CD14-positive monocyte (primary cell): ENCODE measurements at regions not wholly inside any gene's neighbourhood (a gene's known extent, or its start where the extent isn't known, plus 50 kb on each side); places are given as distances from the start of the nearest gene placed in this dataset.

Experiments used
- DNase-seq, 3 donors: peaks; one replicate each; pipeline ENCODE4 v3.0.0-alpha.2; 2011 to 2022
- H2AFZ ChIP-seq: 2 replicates; pipeline ENCODE4 v1.6.0; 2012; ENCODE audit warnings: mild to moderate bottlenecking, low read depth, low read length, inconsistent platforms; ENCODE audit not compliant: insufficient read depth, poor library complexity, severe bottlenecking
- H3K27ac ChIP-seq, 2 donors: 1 replicate in 1 of 2; 2 replicates in 1 of 2; pipeline ENCODE4 v1.5.1; 2012 to 2013; ENCODE audit warnings: low read length in 2 of 2, control low read depth in 1 of 2, inconsistent platforms in 1 of 2, low read depth in 1 of 2, mild to moderate bottlenecking in 1 of 2
- H3K27me3 ChIP-seq, 2 donors: one replicate each; pipeline versions ENCODE4 v1.6.0 to v1.6.1; 2011 to 2013; ENCODE audit warnings: low read length in 2 of 2; ENCODE audit not compliant: control insufficient read depth in 2 of 2, insufficient read depth in 2 of 2
- H3K36me3 ChIP-seq, 2 donors: replicated peaks in 1 of 2; 1 replicate in 1 of 2; 2 replicates in 1 of 2; pipeline versions ENCODE4 v1.5.1 to v1.6.1; 2012 to 2013; ENCODE audit warnings: low read length in 2 of 2, control low read depth in 1 of 2, inconsistent platforms in 1 of 2, mild to moderate bottlenecking in 1 of 2; ENCODE audit not compliant: insufficient read depth in 2 of 2, control insufficient read depth in 1 of 2
- H3K4me1 ChIP-seq, 2 donors: 1 replicate in 1 of 2; 2 replicates in 1 of 2; pipeline versions ENCODE4 v1.5.1 to v1.6.1; 2012 to 2013; ENCODE audit warnings: low read length in 2 of 2, control low read depth in 1 of 2, inconsistent platforms in 1 of 2, mild to moderate bottlenecking in 1 of 2, moderate library complexity in 1 of 2; ENCODE audit not compliant: insufficient read depth in 2 of 2, control insufficient read depth in 1 of 2
- H3K4me2 ChIP-seq: replicated peaks from 2 replicates; pipeline ENCODE3; 2012; ENCODE audit warnings: low read length, moderate library complexity, mild to moderate bottlenecking; ENCODE audit not compliant: poor library complexity, severe bottlenecking; ENCODE audit errors: extremely low read depth
- H3K4me3 ChIP-seq, 3 experiments: fragments of 200-600 bp in 1 of 3; sonication (generic) in 1 of 3; replicated peaks in 1 of 3; 1 replicate in 2 of 3; 2 replicates in 1 of 3; pipeline ENCODE4 v1.5.1; 2011 to 2013; ENCODE audit warnings: low read length in 3 of 3, mild to moderate bottlenecking in 3 of 3, control low read depth in 2 of 3, low read depth in 2 of 3, inconsistent platforms in 1 of 3, moderate library complexity in 1 of 3
- H3K79me2 ChIP-seq: 2 replicates; pipeline ENCODE4 v1.6.0; 2012; ENCODE audit warnings: mild to moderate bottlenecking, control low read depth, inconsistent platforms, low read length, moderate library complexity; ENCODE audit not compliant: insufficient read depth
- H3K9ac ChIP-seq: 2 replicates; pipeline ENCODE4 v1.6.0; 2017; ENCODE audit warnings: low read length, mild to moderate bottlenecking; ENCODE audit not compliant: insufficient read depth, poor library complexity, severe bottlenecking
- H3K9me3 ChIP-seq, 2 donors: replicated peaks in 1 of 2; 1 replicate in 1 of 2; 2 replicates in 1 of 2; pipeline versions ENCODE4 v1.5.1 to v1.6.1; 2012 to 2013; ENCODE audit warnings: low read length in 2 of 2, control low read depth in 1 of 2; ENCODE audit not compliant: control insufficient read depth in 1 of 2, insufficient read depth in 1 of 2
- H4K20me1 ChIP-seq: 2 replicates; pipeline ENCODE4 v1.6.0; 2012; ENCODE audit warnings: mild to moderate bottlenecking, low read length, control low read depth, moderate library complexity; ENCODE audit not compliant: insufficient read depth
- H3K27ac Mint-ChIP-seq, 7 donors: one replicate each; pipeline ENCODE4 v1.8.0; 2020; ENCODE audit warnings: mild to moderate bottlenecking in 7 of 7, mixed read lengths in 7 of 7, moderate library complexity in 6 of 7, inconsistent platforms in 2 of 7
- H3K27me3 Mint-ChIP-seq, 3 donors: one replicate each; pipeline ENCODE4 v1.8.0; 2021 to 2022; ENCODE audit warnings: low read depth in 3 of 3, mild to moderate bottlenecking in 3 of 3, mixed read lengths in 3 of 3, moderate library complexity in 3 of 3, inconsistent platforms in 1 of 3
- H3K36me3 Mint-ChIP-seq, 2 donors: one replicate each; pipeline ENCODE4 v1.8.0; 2020; ENCODE audit warnings: mixed read lengths in 2 of 2, inconsistent platforms in 1 of 2, mild to moderate bottlenecking in 1 of 2
- H3K4me1 Mint-ChIP-seq: one replicate; pipeline ENCODE4 v1.8.0; 2020; ENCODE audit warnings: mild to moderate bottlenecking, mixed read lengths
- H3K4me3 Mint-ChIP-seq, 2 donors: one replicate each; pipeline ENCODE4 v1.8.0; 2020; ENCODE audit warnings: mild to moderate bottlenecking in 2 of 2, mixed read lengths in 2 of 2, moderate library complexity in 1 of 2
- H3K9me3 Mint-ChIP-seq, 7 donors: one replicate each; pipeline ENCODE4 v1.8.0; 2020 to 2022; ENCODE audit warnings: mixed read lengths in 7 of 7, mild to moderate bottlenecking in 6 of 7, moderate library complexity in 6 of 7, inconsistent platforms in 2 of 7
- WGBS: methylation state at CpG from one replicate; pipeline ENCODE4 v1.1.5; 2013; ENCODE audit warnings: missing lambda C conversion rate; ENCODE audit not compliant: insufficient coverage; 5-methylcytosine and 5-hydroxymethylcytosine counted together
- intact Hi-C, 2 donors: fragments of 100-400 bp; cut with micrococcal nuclease; formaldehyde crosslinking; loops; one replicate each; pipeline versions ENCODE4 v1.15.0 to v1.15.1; 2023
- TF ChIP-seq, protein P1 (sequence below): fragments of 200-600 bp; IDR thresholded peaks from one replicate; pipeline ENCODE4 v1.8.0; 2022; ENCODE audit warnings: antibody characterized with exemption, mild to moderate bottlenecking

DNA sequence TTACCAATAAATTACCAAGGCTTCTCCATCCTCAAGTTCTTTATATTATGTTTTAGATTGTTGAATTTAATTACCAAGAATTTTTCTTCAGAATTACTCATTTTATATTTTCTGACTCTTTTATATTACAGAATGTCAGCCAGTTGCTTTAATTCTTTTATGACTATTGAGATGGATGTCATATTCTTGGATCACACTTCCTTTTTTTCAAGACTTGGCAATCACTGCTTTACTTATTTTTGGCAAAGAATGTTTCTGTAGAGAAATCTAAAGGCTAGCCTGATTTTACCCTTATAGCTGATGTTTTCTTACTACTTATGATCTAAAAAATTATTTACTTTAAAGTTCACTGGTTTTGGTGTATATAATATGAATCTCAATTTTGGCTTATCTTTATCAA lies 721.1 kb upstream of the TMPRSS15 start:
- peaks cover 3 to 16% (median 11%) of the 10 kb centered on the region in 7 donors for H3K9me3 Mint-ChIP-seq

DNA sequence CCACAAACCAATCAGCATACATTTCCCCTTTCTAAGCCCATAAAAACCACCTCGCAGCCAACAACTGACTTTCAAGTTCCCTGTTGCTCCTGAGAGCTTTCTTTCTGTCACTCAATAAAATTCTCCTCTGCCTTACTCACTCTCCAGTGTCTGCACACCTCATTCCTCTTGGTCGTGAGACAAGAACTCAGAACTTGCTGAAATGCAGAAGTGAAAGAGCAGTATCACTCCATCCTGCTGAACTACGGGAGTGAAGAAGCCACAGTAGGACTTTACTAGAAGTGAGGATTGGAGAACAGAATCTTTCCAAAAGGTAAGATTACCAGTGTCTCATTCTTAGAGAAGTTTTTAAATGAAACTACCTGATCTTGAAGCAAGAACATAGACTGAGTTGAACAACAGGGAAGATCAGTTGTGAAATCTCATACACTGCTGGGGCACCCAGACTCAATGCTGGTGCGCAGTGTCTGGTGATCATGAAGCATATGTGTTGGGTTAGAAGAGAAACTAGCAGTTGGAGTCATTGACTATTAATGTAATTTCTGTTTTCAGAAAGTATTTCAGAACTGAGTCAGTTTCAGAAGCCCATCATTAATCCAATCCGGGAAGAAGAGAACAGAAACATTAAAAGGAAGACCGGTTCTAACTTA lies 726.9 kb upstream of the TMPRSS15 start:
- no peak for DNase-seq
- no peak overlapping the region for H3K4me3 Mint-ChIP-seq
- H3K4me1 ChIP-seq = no peaks in the 10 kb centered on the region
- H3K36me3 Mint-ChIP-seq = no peaks in the 10 kb centered on the region
- peaks cover 0 to 3% (median 0%) of the 10 kb centered on the region in 3 donors for H3K27me3 Mint-ChIP-seq
- H3K9ac ChIP-seq = no peak overlapping the region
- 97% methylated on average over 3 of the region's 6 CpGs for WGBS
- peaks cover 2 to 13% (median 7%) of the 10 kb centered on the region in 7 donors for H3K9me3 Mint-ChIP-seq
- H4K20me1 ChIP-seq = no peaks in the 10 kb centered on the region
- TF ChIP-seq, protein P1, sequence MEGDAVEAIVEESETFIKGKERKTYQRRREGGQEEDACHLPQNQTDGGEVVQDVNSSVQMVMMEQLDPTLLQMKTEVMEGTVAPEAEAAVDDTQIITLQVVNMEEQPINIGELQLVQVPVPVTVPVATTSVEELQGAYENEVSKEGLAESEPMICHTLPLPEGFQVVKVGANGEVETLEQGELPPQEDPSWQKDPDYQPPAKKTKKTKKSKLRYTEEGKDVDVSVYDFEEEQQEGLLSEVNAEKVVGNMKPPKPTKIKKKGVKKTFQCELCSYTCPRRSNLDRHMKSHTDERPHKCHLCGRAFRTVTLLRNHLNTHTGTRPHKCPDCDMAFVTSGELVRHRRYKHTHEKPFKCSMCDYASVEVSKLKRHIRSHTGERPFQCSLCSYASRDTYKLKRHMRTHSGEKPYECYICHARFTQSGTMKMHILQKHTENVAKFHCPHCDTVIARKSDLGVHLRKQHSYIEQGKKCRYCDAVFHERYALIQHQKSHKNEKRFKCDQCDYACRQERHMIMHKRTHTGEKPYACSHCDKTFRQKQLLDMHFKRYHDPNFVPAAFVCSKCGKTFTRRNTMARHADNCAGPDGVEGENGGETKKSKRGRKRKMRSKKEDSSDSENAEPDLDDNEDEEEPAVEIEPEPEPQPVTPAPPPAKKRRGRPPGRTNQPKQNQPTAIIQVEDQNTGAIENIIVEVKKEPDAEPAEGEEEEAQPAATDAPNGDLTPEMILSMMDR = no peak
- H3K79me2 ChIP-seq = no peaks in the 10 kb centered on the region
- H3K27me3 ChIP-seq = no peaks in the 10 kb centered on the region
- no peak overlapping the region for H3K4me2 ChIP-seq
- no peak overlapping the region for H3K4me3 ChIP-seq
- H3K9me3 ChIP-seq = peaks cover 10 to 18% of the 10 kb centered on the region in 2 donors
- H3K4me1 Mint-ChIP-seq = no peaks in the 10 kb centered on the region
- no peak overlapping the region for H3K27ac Mint-ChIP-seq
- intact Hi-C loops = no loop called here
- no peak overlapping the region for H3K27ac ChIP-seq
- no peaks in the 10 kb centered on the region for H3K36me3 ChIP-seq
- H2AFZ ChIP-seq = no peak overlapping the region

More for the DNA sequence above, 721.1 kb upstream of the TMPRSS15 start:
- intact Hi-C loops = no loop called here
- H3K27me3 ChIP-seq = no peaks in the 10 kb centered on the region
- no peak overlapping the region for H3K27ac ChIP-seq
- no peaks in the 10 kb centered on the region for H4K20me1 ChIP-seq
- H3K9me3 ChIP-seq = peaks cover 11 to 18% of the 10 kb centered on the region in 2 donors
- H3K36me3 Mint-ChIP-seq = no peaks in the 10 kb centered on the region
- DNase-seq = no peak
- H3K4me1 ChIP-seq = no peaks in the 10 kb centered on the region
- H3K4me3 Mint-ChIP-seq = no peak overlapping the region
- H3K27ac Mint-ChIP-seq = no peak overlapping the region
- no peak overlapping the region for H2AFZ ChIP-seq
- no peaks in the 10 kb centered on the region for H3K79me2 ChIP-seq
- H3K4me1 Mint-ChIP-seq = no peaks in the 10 kb centered on the region
- no peaks in the 10 kb centered on the region for H3K27me3 Mint-ChIP-seq
- no peak overlapping the region for H3K4me3 ChIP-seq
- no peaks in the 10 kb centered on the region for H3K36me3 ChIP-seq
- H3K9ac ChIP-seq = no peak overlapping the region
- TF ChIP-seq, protein P1 = no peak
- H3K4me2 ChIP-seq = no peak overlapping the region
